GM12873 (cell line): ENCODE measurements at regions not wholly inside any gene's neighbourhood (a gene's known extent, or its start where the extent isn't known, plus 50 kb on each side); places are given as distances from the start of the nearest gene placed in this dataset.
A peak's percentile ranks its signal among the peaks of the same experiment; 100 is the strongest.

ENCODE experiments used
- CTCF ChIP-seq: IDR thresholded peaks from 2 replicates; pipeline ENCODE4 v1.5.1; 2012; ENCODE audit warnings: low read depth, mild to moderate bottlenecking, moderate library complexity, low read length, control low read depth; ENCODE audit not compliant: insufficient read depth; ENCODE audit errors: missing control alignments

GRCh38 chr1:208450958-208451357, 206.8 kb upstream of the PLXNA2 start:
- no peak for TF ChIP-seq CTCF

GRCh38 chr1:208455821-208456220, 211.6 kb upstream of the PLXNA2 start:
- TF ChIP-seq CTCF: no peak

- no peak for TF ChIP-seq CTCF
These were observed 212.3 kb upstream of the PLXNA2 start for GRCh38 chr1:208456487-208456886.

- no peak for TF ChIP-seq CTCF
These were observed 216.6 kb upstream of the PLXNA2 start for GRCh38 chr1:208460823-208461222.

GRCh38 chr1:208461680-208462079, 217.5 kb upstream of the PLXNA2 start:
- TF ChIP-seq CTCF: peak; percentile 43

GRCh38 chr1:208462761-208463160, 218.6 kb upstream of the PLXNA2 start:
- no peak for TF ChIP-seq CTCF

- no peak for TF ChIP-seq CTCF
These were observed 221.1 kb upstream of the PLXNA2 start for GRCh38 chr1:208465266-208465665.

- peak; percentile 7 for TF ChIP-seq CTCF
These were observed 221.8 kb upstream of the PLXNA2 start for GRCh38 chr1:208465786-208466590.
